ENCODE measurements at regions not wholly inside any gene's neighbourhood (a gene's known extent, or its start where the extent isn't known, plus 50 kb on each side); places are given as distances from the start of the nearest gene placed in this dataset.

GRCh38 chr16:86410081-86410480 is 100.2 kb upstream of the FOXF1 start:
- Histone ChIP-seq H3K27me3 (peaks cover 18% of the 10 kb centered on the region), H3K4me1 (ENCODE audit: control insufficient read depth in 1 of 2, insufficient read depth in 1 of 2, low read depth in 1 of 2, low read length in 1 of 2) (no peaks in the 10 kb centered on the region), H3K27ac (no peak overlapping the region), H3K4me3 (ENCODE audit: low read depth in 1 of 2, low read length in 1 of 2) (no peak overlapping the region), H3K9me3 (no peaks in the 10 kb centered on the region), H3K36me3 (no peaks in the 10 kb centered on the region)
- TF ChIP-seq CTCF (IDR thresholded peaks at IDR 0.05) = no peak

DNA sequence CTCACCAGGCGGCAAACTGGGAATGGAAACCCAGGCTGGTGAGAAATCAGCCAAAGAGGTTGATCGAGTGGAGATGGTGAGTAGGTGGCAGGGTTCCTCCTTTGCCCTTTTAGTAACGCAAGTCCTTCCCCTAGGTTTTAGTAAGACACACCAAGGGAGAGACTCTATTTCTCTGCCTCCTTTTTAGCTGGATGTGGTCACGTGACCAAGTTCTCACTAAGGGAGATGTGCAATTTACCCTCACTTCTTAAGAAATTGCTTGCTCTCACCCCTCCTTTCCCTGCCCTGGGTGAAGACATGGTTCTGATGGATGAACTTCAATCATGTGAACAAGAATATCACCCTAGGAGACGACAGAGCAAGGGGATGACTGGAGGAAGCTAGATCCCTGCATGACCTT is 99.8 kb upstream of the FOXF1 start:
- H3K9me3 ChIP-seq = no peaks in the 10 kb centered on the region
- peaks cover 16% of the 10 kb centered on the region for H3K27me3 ChIP-seq
- no peak overlapping the region for H3K27ac ChIP-seq
- no peaks in the 10 kb centered on the region for H3K36me3 ChIP-seq
- no peak for TF ChIP-seq CTCF (IDR thresholded peaks at IDR 0.05)
- H3K4me1 ChIP-seq (ENCODE audit: control insufficient read depth in 1 of 2, insufficient read depth in 1 of 2, low read depth in 1 of 2, low read length in 1 of 2) = no peaks in the 10 kb centered on the region
- H3K4me3 ChIP-seq (ENCODE audit: low read depth in 1 of 2, low read length in 1 of 2) = no peak overlapping the region

DNA sequence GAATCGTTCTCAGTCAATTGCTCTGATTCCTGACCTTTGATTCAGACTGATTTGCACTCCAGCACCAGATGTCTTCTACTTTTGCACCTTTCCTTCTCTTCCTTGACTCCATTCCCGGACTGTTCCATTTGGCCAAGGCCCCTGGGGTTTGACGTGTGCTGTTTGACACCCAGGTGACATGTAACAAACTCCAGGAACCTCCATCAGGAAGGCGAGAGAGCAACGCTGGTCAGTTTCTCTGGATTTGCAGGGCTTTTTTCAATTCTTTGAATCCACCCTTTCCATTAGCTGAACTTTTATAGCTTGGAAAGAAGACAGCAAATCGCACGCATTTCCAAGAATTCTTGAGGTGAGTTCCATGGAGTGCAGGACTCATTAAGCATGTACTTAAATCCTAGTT is 98.4 kb upstream of the FOXF1 start:
- no peak for TF ChIP-seq CTCF (IDR thresholded peaks at IDR 0.05)
- H3K4me3 ChIP-seq (ENCODE audit: low read depth in 1 of 2, low read length in 1 of 2) = no peak overlapping the region
- no peaks in the 10 kb centered on the region for H3K36me3 ChIP-seq
- H3K9me3 ChIP-seq = no peaks in the 10 kb centered on the region
- peaks cover 8% of the 10 kb centered on the region for H3K27me3 ChIP-seq
- H3K27ac ChIP-seq = no peak overlapping the region
- H3K4me1 ChIP-seq (ENCODE audit: control insufficient read depth in 1 of 2, insufficient read depth in 1 of 2, low read depth in 1 of 2, low read length in 1 of 2) = no peaks in the 10 kb centered on the region

DNA sequence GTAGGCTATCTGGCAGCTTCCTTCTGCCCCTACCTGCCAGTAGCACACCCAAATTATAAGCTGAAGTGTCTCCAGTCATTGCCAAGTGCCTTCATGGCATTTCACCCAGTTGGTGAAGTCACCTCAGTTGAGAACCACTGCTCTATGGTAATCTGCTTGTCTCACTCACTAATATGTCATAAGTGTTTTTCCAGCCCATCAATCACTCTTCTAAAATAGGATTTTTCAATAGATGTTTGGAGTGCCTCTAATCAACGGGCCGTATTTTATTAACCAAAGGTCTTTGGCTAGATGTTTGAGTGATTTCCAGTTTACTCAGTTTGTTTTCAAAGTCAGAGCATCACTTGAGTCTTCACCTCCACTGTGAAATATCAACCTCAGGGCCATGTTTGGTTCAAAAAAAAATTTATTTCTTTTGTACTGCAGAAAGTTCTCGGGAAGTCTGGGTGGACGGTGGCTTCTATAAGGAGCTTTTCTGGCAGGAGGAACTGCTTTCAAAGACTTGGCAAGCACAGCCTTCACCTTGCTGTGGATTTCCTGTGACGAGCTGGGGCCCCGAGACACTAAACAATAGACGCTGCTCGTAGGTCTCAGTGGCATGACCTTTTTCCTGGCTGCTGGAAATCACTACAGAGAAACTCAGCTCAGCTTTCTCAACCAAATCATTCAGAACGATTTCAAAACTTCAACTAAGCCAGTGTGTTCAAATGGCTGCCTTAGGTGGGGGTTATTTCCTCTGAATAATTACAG is 95.2 kb upstream of the FOXF1 start:
- Histone ChIP-seq H3K27me3 (peaks cover 4% of the 10 kb centered on the region), H3K36me3 (no peaks in the 10 kb centered on the region), H3K4me3 (ENCODE audit: low read depth in 1 of 2, low read length in 1 of 2) (no peak overlapping the region), H3K9me3 (no peaks in the 10 kb centered on the region), H3K4me1 (ENCODE audit: control insufficient read depth in 1 of 2, insufficient read depth in 1 of 2, low read depth in 1 of 2, low read length in 1 of 2) (no peaks in the 10 kb centered on the region), H3K27ac (no peak overlapping the region)
- no peak for TF ChIP-seq CTCF (IDR thresholded peaks at IDR 0.05)

GRCh38 chr16:86418981-86419380 is 91.3 kb upstream of the FOXF1 start:
- Histone ChIP-seq H3K9me3 (no peaks in the 10 kb centered on the region), H3K27me3 (peaks cover 17% of the 10 kb centered on the region), H3K4me1 (ENCODE audit: control insufficient read depth in 1 of 2, insufficient read depth in 1 of 2, low read depth in 1 of 2, low read length in 1 of 2) (no peaks in the 10 kb centered on the region), H3K4me3 (ENCODE audit: low read depth in 1 of 2, low read length in 1 of 2) (no peak overlapping the region), H3K36me3 (no peaks in the 10 kb centered on the region), H3K27ac (no peak overlapping the region)
- TF ChIP-seq CTCF (IDR thresholded peaks at IDR 0.05) = no peak

Data from neutrophil (primary cell).